Left ventricle myocardium inferior (tissue), 1 donor: ENCODE measurements at regions not wholly inside any gene's neighbourhood (a gene's known extent, or its start where the extent isn't known, plus 50 kb on each side); places are given as distances from the start of the nearest gene placed in this dataset.
"Not testable (repeated sequence)": the region's sequence is repeated elsewhere in the genome, so short reads cannot be mapped to it uniquely, and the experiment has no call there.

Experiments used
- DNase-seq: peaks from one replicate; pipeline ENCODE4 v3.0.0-alpha.2; 2020
- H3K27ac ChIP-seq: fragments of 200-600 bp; replicated peaks from 2 replicates; pipeline ENCODE4 v1.8.0; 2021
- H3K27me3 ChIP-seq: fragments of 200-600 bp; 2 replicates; pipeline ENCODE4 v1.8.0; 2021; ENCODE audit warnings: low read depth
- H3K36me3 ChIP-seq: fragments of 200-600 bp; 2 replicates; pipeline ENCODE4 v1.8.0; 2021
- H3K4me1 ChIP-seq: fragments of 200-600 bp; 2 replicates; pipeline ENCODE4 v1.8.0; 2021
- H3K4me3 ChIP-seq: fragments of 200-600 bp; 2 replicates; pipeline ENCODE4 v1.8.0; 2021; ENCODE audit warnings: mild to moderate bottlenecking, moderate library complexity
- H3K9me3 ChIP-seq: fragments of 200-600 bp; replicated peaks from 2 replicates; pipeline ENCODE4 v1.8.0; 2021
- CTCF ChIP-seq: fragments of 200-600 bp; IDR thresholded peaks from 2 replicates; pipeline ENCODE4 v1.8.0; 2021; ENCODE audit warnings: antibody characterized with exemption, mild to moderate bottlenecking, borderline replicate concordance
- intact Hi-C: fragments of 100-400 bp; cut with micrococcal nuclease; formaldehyde crosslinking; loops from one replicate; pipeline ENCODE4 v1.11.0; 2022
- donor health status: DM: no; HTN: yes; CAD: no; lungs with severe emphysema.

- DNase-seq, result no peak
- no peak overlapping the region for H3K27ac ChIP-seq
- no peaks in the 10 kb centered on the region for H3K36me3 ChIP-seq
- TF ChIP-seq CTCF, result no peak
- intact Hi-C loops, result loop anchor here (10.0 kb wide), 1 partner anchor 235 kb away; no protein-coding TSS in a partner anchor
- no peaks in the 10 kb centered on the region for H3K9me3 ChIP-seq
- no peaks in the 10 kb centered on the region for H3K4me1 ChIP-seq
- peaks cover 17% of the 10 kb centered on the region for H3K27me3 ChIP-seq
- no peak overlapping the region for H3K4me3 ChIP-seq
Measured at GRCh38 chr9:73089304-73089985, 62.2 kb upstream of the ANXA1 start.

- H3K27ac ChIP-seq, H3K9me3 ChIP-seq, DNase-seq, H3K4me3 ChIP-seq, H3K36me3 ChIP-seq, H3K4me1 ChIP-seq: not testable (repeated sequence)
- intact Hi-C loops, result loop anchor here (10.0 kb wide), 1 partner anchor 233 kb away; no protein-coding TSS in a partner anchor
- H3K27me3 ChIP-seq, result peaks cover 17% of the 10 kb centered on the region
Measured at GRCh38 chr9:73087876-73088275, 63.8 kb upstream of the ANXA1 start.

- no peak for DNase-seq
- Histone ChIP-seq H3K4me3 (no peak overlapping the region), H3K27ac (no peak overlapping the region), H3K9me3 (no peaks in the 10 kb centered on the region), H3K36me3 (no peaks in the 10 kb centered on the region), H3K4me1 (no peaks in the 10 kb centered on the region), H3K27me3 (peaks cover 23% of the 10 kb centered on the region)
- no peak for TF ChIP-seq CTCF
- intact Hi-C loops, result loop anchor here (10.0 kb wide), 1 partner anchor 229 kb away; no protein-coding TSS in a partner anchor
Measured at GRCh38 chr9:73083519-73083918, 68.1 kb upstream of the ANXA1 start.

GRCh38 chr9:73081979-73082657, 69.5 kb upstream of the ANXA1 start:
- no peak overlapping the region for H3K27ac ChIP-seq
- peak; percentile 81 for TF ChIP-seq CTCF
- no peaks in the 10 kb centered on the region for H3K36me3 ChIP-seq
- no peaks in the 10 kb centered on the region for H3K9me3 ChIP-seq
- intact Hi-C loops, result loop anchor here (10.0 kb wide), 1 partner anchor 227 kb away; no protein-coding TSS in a partner anchor
- H3K4me1 ChIP-seq, result no peaks in the 10 kb centered on the region
- H3K27me3 ChIP-seq, result peaks cover 21% of the 10 kb centered on the region
- DNase-seq, result no peak
- H3K4me3 ChIP-seq, result no peak overlapping the region

- H3K4me3 ChIP-seq, result no peak overlapping the region
- DNase-seq, result no peak
- H3K9me3 ChIP-seq, result no peaks in the 10 kb centered on the region
- no peak overlapping the region for H3K27ac ChIP-seq
- no peaks in the 10 kb centered on the region for H3K4me1 ChIP-seq
- H3K27me3 ChIP-seq, result peaks cover 5% of the 10 kb centered on the region
- TF ChIP-seq CTCF, result no peak
- intact Hi-C loops, result loop anchor here (10.0 kb wide), 1 partner anchor 225 kb away; no protein-coding TSS in a partner anchor
- H3K36me3 ChIP-seq, result no peaks in the 10 kb centered on the region
Measured at GRCh38 chr9:73080110-73080694, 71.5 kb upstream of the ANXA1 start.

GRCh38 chr9:73079326-73079725, 72.3 kb upstream of the ANXA1 start:
- no peaks in the 10 kb centered on the region for H3K4me1 ChIP-seq
- intact Hi-C loops, result no loop called here
- H3K9me3 ChIP-seq, result no peaks in the 10 kb centered on the region
- peaks cover 5% of the 10 kb centered on the region for H3K27me3 ChIP-seq
- H3K36me3 ChIP-seq, result no peaks in the 10 kb centered on the region
- no peak for DNase-seq
- no peak for TF ChIP-seq CTCF
- no peak overlapping the region for H3K4me3 ChIP-seq
- no peak overlapping the region for H3K27ac ChIP-seq
